Mesenchymal stem cell (in vitro differentiated cells and primary cell): ENCODE measurements at regions not wholly inside any gene's neighbourhood (a gene's known extent, or its start where the extent isn't known, plus 50 kb on each side); places are given as distances from the start of the nearest gene placed in this dataset.

Experiments
- DNase-seq: peaks from one replicate; pipeline ENCODE4 v3.0.0-alpha.2; 2013
- H2AFZ ChIP-seq: one replicate; pipeline ENCODE4 v1.6.1; 2013; ENCODE audit warnings: low read depth, mild to moderate bottlenecking, control low read depth, inconsistent platforms, low read length, moderate library complexity
- H2AK5ac ChIP-seq: 2 replicates; pipeline ENCODE4 v1.6.1; 2013; ENCODE audit warnings: low read length, moderate library complexity, mild to moderate bottlenecking, inconsistent platforms; ENCODE audit not compliant: severe bottlenecking
- H2BK120ac ChIP-seq: one replicate; pipeline ENCODE4 v1.6.1; 2013; ENCODE audit warnings: low read depth, mild to moderate bottlenecking, inconsistent platforms, low read length, moderate library complexity
- H2BK12ac ChIP-seq, 2 experiments: one replicate each; pipeline ENCODE4 v1.6.1; 2013; ENCODE audit warnings: inconsistent platforms in 2 of 2, low read length in 2 of 2, mild to moderate bottlenecking in 2 of 2, moderate library complexity in 2 of 2, control low read depth in 1 of 2
- H2BK15ac ChIP-seq: one replicate; pipeline ENCODE4 v1.6.1; 2013; ENCODE audit warnings: mild to moderate bottlenecking, low read depth, inconsistent platforms; ENCODE audit not compliant: poor library complexity, severe bottlenecking
- H2BK5ac ChIP-seq: 2 replicates; pipeline ENCODE4 v1.6.1; 2013; ENCODE audit warnings: low read depth, mild to moderate bottlenecking, low read length, control low read depth, inconsistent platforms; ENCODE audit not compliant: poor library complexity, severe bottlenecking
- H3K14ac ChIP-seq, 2 experiments: one replicate each; pipeline ENCODE4 v1.6.1; 2013; ENCODE audit warnings: inconsistent platforms in 2 of 2, low read length in 2 of 2, control low read depth in 1 of 2, mild to moderate bottlenecking in 1 of 2, moderate library complexity in 1 of 2
- H3K18ac ChIP-seq, 2 experiments: one replicate each; pipeline ENCODE4 v1.6.1; 2013; ENCODE audit warnings: inconsistent platforms in 2 of 2, low read length in 2 of 2, control low read depth in 1 of 2, low read depth in 1 of 2, mild to moderate bottlenecking in 1 of 2
- H3K23ac ChIP-seq, 2 experiments: one replicate each; pipeline ENCODE4 v1.6.1; 2013; ENCODE audit warnings: inconsistent platforms in 2 of 2, low read length in 2 of 2, mild to moderate bottlenecking in 2 of 2, moderate library complexity in 2 of 2, control low read depth in 1 of 2
- H3K27ac ChIP-seq: 2 replicates; pipeline ENCODE4 v1.5.1; 2013; ENCODE audit warnings: mild to moderate bottlenecking, moderate library complexity, low read length, control low read depth, inconsistent platforms; ENCODE audit not compliant: poor library complexity, severe bottlenecking
- H3K27me3 ChIP-seq, 2 experiments: 2 replicates each; pipeline versions ENCODE4 v1.6.1 to v1.7.0; 2013; ENCODE audit warnings: low read length in 2 of 2, mild to moderate bottlenecking in 2 of 2, moderate library complexity in 2 of 2, control low read depth in 1 of 2, inconsistent platforms in 1 of 2; ENCODE audit not compliant: control insufficient read depth in 1 of 2, insufficient read depth in 1 of 2
- H3K36me3 ChIP-seq, 2 experiments: 2 replicates each; pipeline versions ENCODE4 v1.6.1 to v1.7.0; 2013; ENCODE audit warnings: low read length in 2 of 2, control low read depth in 1 of 2, inconsistent platforms in 1 of 2, low read depth in 1 of 2, mild to moderate bottlenecking in 1 of 2; ENCODE audit not compliant: insufficient read depth in 2 of 2, control insufficient read depth in 1 of 2
- H3K4ac ChIP-seq, 2 experiments: one replicate each; pipeline ENCODE4 v1.6.1; 2013; ENCODE audit warnings: inconsistent platforms in 2 of 2, low read length in 2 of 2, mild to moderate bottlenecking in 2 of 2, moderate library complexity in 2 of 2, control low read depth in 1 of 2, low read depth in 1 of 2
- H3K4me1 ChIP-seq: 2 replicates; pipeline ENCODE4 v1.6.1; 2013; ENCODE audit warnings: low read depth, low read length, control low read depth; ENCODE audit not compliant: control insufficient read depth, insufficient read depth
- H3K4me2 ChIP-seq: 2 replicates; pipeline ENCODE4 v1.6.1; 2013; ENCODE audit warnings: low read length, mild to moderate bottlenecking, inconsistent platforms; ENCODE audit not compliant: poor library complexity, severe bottlenecking
- H3K4me3 ChIP-seq, 2 experiments: 2 replicates each; pipeline versions ENCODE4 v1.5.1 to v1.7.0; 2013; ENCODE audit warnings: low read length in 2 of 2, mild to moderate bottlenecking in 2 of 2, control low read depth in 1 of 2, low read depth in 1 of 2; ENCODE audit not compliant: insufficient read depth in 1 of 2
- H3K79me1 ChIP-seq: replicated peaks from 2 replicates; pipeline ENCODE4 v1.6.1; 2013; ENCODE audit warnings: mild to moderate bottlenecking, control low read depth, low read length, inconsistent platforms; ENCODE audit not compliant: poor library complexity, severe bottlenecking
- H3K9ac ChIP-seq: 2 replicates; pipeline ENCODE4 v1.7.0; 2013; ENCODE audit warnings: mild to moderate bottlenecking, low read length, moderate library complexity
- H3K9me3 ChIP-seq: 2 replicates; pipeline ENCODE4 v1.7.0; 2013; ENCODE audit warnings: mild to moderate bottlenecking, low read length; ENCODE audit not compliant: control insufficient read depth
- H4K8ac ChIP-seq: one replicate; pipeline ENCODE4 v1.6.1; 2013; ENCODE audit warnings: inconsistent platforms, mild to moderate bottlenecking, low read length, moderate library complexity
- H4K91ac ChIP-seq: one replicate; pipeline ENCODE4 v1.6.1; 2013; ENCODE audit warnings: mild to moderate bottlenecking, low read length, inconsistent platforms
- WGBS: methylation state at CpG from one replicate; pipeline ENCODE4 v1.1.7; 2013; ENCODE audit warnings: mixed read lengths; 5-methylcytosine and 5-hydroxymethylcytosine counted together

GRCh38 chr9:116007824-116008223 is 145.8 kb upstream of the PAPPA start:
- H2BK15ac ChIP-seq, result no peak overlapping the region
- H3K14ac ChIP-seq, result peak overlapping the region in 1 of 2 experiments; percentile 8
- H3K27ac ChIP-seq, result no peak overlapping the region
- no peak for DNase-seq
- no peak overlapping the region for H3K9ac ChIP-seq
- WGBS, result 91% methylated on average over 2 of the region's 2 CpGs
- H2AFZ ChIP-seq, result no peak overlapping the region
- H2BK120ac ChIP-seq, result no peak overlapping the region
- H3K4ac ChIP-seq, result no peak overlapping the region
- H3K9me3 ChIP-seq, result no peaks in the 10 kb centered on the region
- no peak overlapping the region for H3K23ac ChIP-seq
- H2AK5ac ChIP-seq, result peak overlapping the region; percentile 4
- no peaks in the 10 kb centered on the region for H3K27me3 ChIP-seq
- no peaks in the 10 kb centered on the region for H3K36me3 ChIP-seq
- H3K4me2 ChIP-seq, result no peak overlapping the region
- H4K91ac ChIP-seq, result peak overlapping the region; percentile 36
- H3K18ac ChIP-seq, result peak overlapping the region in 1 of 2 experiments; percentile 31
- peaks cover 2% of the 10 kb centered on the region for H3K4me1 ChIP-seq
- no peaks in the 10 kb centered on the region for H3K79me1 ChIP-seq
- H4K8ac ChIP-seq, result no peak overlapping the region
- no peak overlapping the region for H2BK5ac ChIP-seq
- H3K4me3 ChIP-seq, result no peak overlapping the region
- H2BK12ac ChIP-seq, result peak overlapping the region; percentile 44 to 66

GRCh38 chr9:116008278-116008677 is 145.3 kb upstream of the PAPPA start:
- no peak overlapping the region for H3K18ac ChIP-seq
- no peak overlapping the region for H3K4ac ChIP-seq
- no peaks in the 10 kb centered on the region for H3K27me3 ChIP-seq
- H3K14ac ChIP-seq, result no peak overlapping the region
- H2BK12ac ChIP-seq, result peak overlapping the region in 1 of 2 experiments; percentile 40
- peak overlapping the region; percentile 33 for H4K8ac ChIP-seq
- DNase-seq, result no peak
- H3K9me3 ChIP-seq, result no peaks in the 10 kb centered on the region
- H2AK5ac ChIP-seq, result no peak overlapping the region
- H3K23ac ChIP-seq, result no peak overlapping the region
- no peaks in the 10 kb centered on the region for H3K79me1 ChIP-seq
- H4K91ac ChIP-seq, result no peak overlapping the region
- H2BK15ac ChIP-seq, result no peak overlapping the region
- peak overlapping the region; percentile 29 for H3K4me2 ChIP-seq
- H3K27ac ChIP-seq, result no peak overlapping the region
- peak overlapping the region; percentile 18 for H2AFZ ChIP-seq
- no peak overlapping the region for H3K4me3 ChIP-seq
- peaks cover 2% of the 10 kb centered on the region for H3K4me1 ChIP-seq
- H2BK120ac ChIP-seq, result no peak overlapping the region
- 70% methylated on average over 3 of the region's 5 CpGs for WGBS
- no peak overlapping the region for H2BK5ac ChIP-seq
- H3K36me3 ChIP-seq, result no peaks in the 10 kb centered on the region
- no peak overlapping the region for H3K9ac ChIP-seq

DNA sequence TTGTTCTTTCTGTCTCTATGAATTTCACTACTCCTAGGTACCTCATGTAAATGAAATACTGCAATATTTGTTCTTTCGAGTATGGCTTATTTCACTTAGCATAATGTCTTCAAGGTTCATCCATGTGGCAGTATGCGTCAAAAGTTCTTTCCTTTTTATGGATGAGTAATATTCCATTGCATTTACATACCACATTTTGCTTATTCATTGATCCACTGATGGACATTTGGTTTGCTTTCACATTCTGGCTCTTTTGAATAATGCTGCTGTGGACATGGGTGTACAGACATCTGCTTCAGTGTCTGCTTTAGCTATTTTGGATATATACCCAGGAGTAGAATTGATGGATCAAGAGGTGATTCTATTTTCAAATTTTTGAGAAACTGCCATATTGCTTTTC is 144.2 kb upstream of the PAPPA start:
- H2BK12ac ChIP-seq, result no peak overlapping the region
- H3K9ac ChIP-seq, result no peak overlapping the region
- no peaks in the 10 kb centered on the region for H3K27me3 ChIP-seq
- WGBS, result no CpG with 5 or more reads among the region's 2 CpGs
- H2BK15ac ChIP-seq, result no peak overlapping the region
- H3K18ac ChIP-seq, result no peak overlapping the region
- H3K4ac ChIP-seq, result no peak overlapping the region
- H3K14ac ChIP-seq, result no peak overlapping the region
- H2BK120ac ChIP-seq, result no peak overlapping the region
- H3K4me3 ChIP-seq, result no peak overlapping the region
- H3K4me2 ChIP-seq, result no peak overlapping the region
- no peak overlapping the region for H2BK5ac ChIP-seq
- no peak overlapping the region for H2AK5ac ChIP-seq
- H3K79me1 ChIP-seq, result no peaks in the 10 kb centered on the region
- no peak overlapping the region for H3K23ac ChIP-seq
- H3K27ac ChIP-seq, result no peak overlapping the region
- H4K91ac ChIP-seq, result no peak overlapping the region
- no peak overlapping the region for H4K8ac ChIP-seq
- H3K36me3 ChIP-seq, result no peaks in the 10 kb centered on the region
- no peak overlapping the region for H2AFZ ChIP-seq
- DNase-seq, result no peak
- no peaks in the 10 kb centered on the region for H3K9me3 ChIP-seq
- H3K4me1 ChIP-seq, result peaks cover 2% of the 10 kb centered on the region

- no peaks in the 10 kb centered on the region for H3K9me3 ChIP-seq
- H3K27ac ChIP-seq, result no peak overlapping the region
- no peak overlapping the region for H3K9ac ChIP-seq
- H3K4me3 ChIP-seq, result no peak overlapping the region
- H2BK12ac ChIP-seq, result no peak overlapping the region
- H3K4me1 ChIP-seq, result no peaks in the 10 kb centered on the region
- no peaks in the 10 kb centered on the region for H3K79me1 ChIP-seq
- H2AFZ ChIP-seq, result no peak overlapping the region
- H2BK120ac ChIP-seq, result no peak overlapping the region
- no peak overlapping the region for H3K4me2 ChIP-seq
- no peak overlapping the region for H3K18ac ChIP-seq
- no peaks in the 10 kb centered on the region for H3K27me3 ChIP-seq
- no peak overlapping the region for H4K8ac ChIP-seq
- no peak overlapping the region for H3K4ac ChIP-seq
- no peak overlapping the region for H2AK5ac ChIP-seq
- no peak overlapping the region for H2BK5ac ChIP-seq
- H3K14ac ChIP-seq, result no peak overlapping the region
- no peaks in the 10 kb centered on the region for H3K36me3 ChIP-seq
- DNase-seq, result no peak
- no peak overlapping the region for H3K23ac ChIP-seq
- no peak overlapping the region for H2BK15ac ChIP-seq
- no peak overlapping the region for H4K91ac ChIP-seq
These were observed 137.7 kb upstream of the PAPPA start for GRCh38 chr9:116015855-116016254.
